GM18502 (cell line): ENCODE measurements at regions not wholly inside any gene's neighbourhood (a gene's known extent, or its start where the extent isn't known, plus 50 kb on each side); places are given as distances from the start of the nearest gene placed in this dataset.
A peak's percentile ranks its signal among the peaks of the same experiment; 100 is the strongest.
"Not testable (repeated sequence)": the region's sequence is repeated elsewhere in the genome, so short reads cannot be mapped to it uniquely, and the experiment has no call there.

Source experiments
- ATAC-seq: cut with Tn5 transposase; IDR thresholded peaks from one replicate; pipeline ENCODE4 v1.9.1; 2021; ENCODE audit warnings: mild to moderate bottlenecking; ENCODE audit not compliant: unreplicated experiment, poor library complexity

GRCh38 chr5:68071282-68071632 is 144.3 kb upstream of the PIK3R1 start:
- ATAC-seq, result no peak

- ATAC-seq, result peak; percentile 96
Observed at GRCh38 chr5:68070591-68071281, 144.8 kb upstream of the PIK3R1 start.

- ATAC-seq, result no peak
Observed at GRCh38 chr5:68067976-68068603, 147.5 kb upstream of the PIK3R1 start.

GRCh38 chr5:68067291-68067690 is 148.3 kb upstream of the PIK3R1 start:
- no peak for ATAC-seq

GRCh38 chr5:68066277-68066955 is 149.1 kb upstream of the PIK3R1 start:
- ATAC-seq, result no peak

DNA sequence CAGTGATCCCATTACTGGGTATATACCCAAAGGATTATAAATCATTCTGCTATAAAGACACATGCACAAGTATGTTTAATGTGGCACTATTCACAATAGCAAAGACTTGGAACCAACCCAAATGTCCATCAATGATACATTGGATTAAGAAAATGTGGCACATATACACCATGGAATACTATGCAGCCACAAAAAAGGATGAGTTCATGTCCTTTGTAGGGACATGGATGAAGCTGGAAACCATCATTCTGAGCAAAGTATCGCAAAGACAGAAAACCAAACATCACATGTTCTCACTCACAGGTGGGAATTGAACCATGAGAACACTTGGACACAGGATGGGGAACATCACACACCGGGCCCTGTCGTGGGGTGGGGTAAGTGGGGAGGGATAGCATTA is 150.2 kb upstream of the PIK3R1 start:
- ATAC-seq, result not testable (repeated sequence)

GRCh38 chr5:68060382-68060781 is 155.2 kb upstream of the PIK3R1 start:
- no peak for ATAC-seq

- ATAC-seq, result no peak
Observed at GRCh38 chr5:68057191-68057590, 158.4 kb upstream of the PIK3R1 start.

- ATAC-seq, result no peak
Observed at GRCh38 chr5:68055686-68056085, 159.9 kb upstream of the PIK3R1 start.

DNA sequence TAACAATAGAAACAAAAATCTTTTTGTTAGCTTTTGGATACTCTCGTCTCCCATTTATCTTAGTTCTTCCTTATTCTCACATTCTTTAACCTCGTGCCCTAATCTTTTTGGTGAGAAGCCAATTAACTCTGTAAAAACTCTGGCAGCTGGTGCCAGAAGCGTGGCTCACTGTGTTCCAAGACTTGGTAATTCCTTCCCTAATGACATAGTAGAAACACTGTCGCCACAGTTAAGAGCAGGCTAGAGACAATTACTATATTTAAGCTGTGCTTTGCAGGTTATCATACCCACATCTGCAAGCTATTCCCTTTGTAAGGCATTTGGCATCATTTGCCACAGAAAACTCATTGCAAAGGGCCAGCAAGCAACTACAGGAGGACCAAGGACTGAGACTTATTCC is 160.9 kb upstream of the PIK3R1 start:
- ATAC-seq, result no peak

DNA sequence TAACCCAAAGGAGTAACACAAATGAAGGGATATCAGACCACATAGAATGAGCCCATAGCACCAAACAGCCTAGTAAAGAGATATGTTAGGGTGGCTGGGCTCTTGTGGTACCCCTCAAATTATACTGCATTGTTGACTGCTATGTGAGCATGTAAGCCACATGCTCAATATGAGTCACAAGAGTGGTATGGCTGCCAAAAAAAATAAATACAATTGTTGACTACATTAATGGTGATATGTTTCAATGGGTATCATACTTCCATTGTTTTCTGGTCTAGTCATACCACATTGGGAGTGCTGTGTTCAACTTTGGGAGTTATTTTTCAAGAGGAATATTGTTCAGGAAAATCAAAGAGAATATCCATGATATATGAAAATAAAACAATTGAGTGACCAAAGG is 162.4 kb upstream of the PIK3R1 start:
- ATAC-seq, result no peak

DNA sequence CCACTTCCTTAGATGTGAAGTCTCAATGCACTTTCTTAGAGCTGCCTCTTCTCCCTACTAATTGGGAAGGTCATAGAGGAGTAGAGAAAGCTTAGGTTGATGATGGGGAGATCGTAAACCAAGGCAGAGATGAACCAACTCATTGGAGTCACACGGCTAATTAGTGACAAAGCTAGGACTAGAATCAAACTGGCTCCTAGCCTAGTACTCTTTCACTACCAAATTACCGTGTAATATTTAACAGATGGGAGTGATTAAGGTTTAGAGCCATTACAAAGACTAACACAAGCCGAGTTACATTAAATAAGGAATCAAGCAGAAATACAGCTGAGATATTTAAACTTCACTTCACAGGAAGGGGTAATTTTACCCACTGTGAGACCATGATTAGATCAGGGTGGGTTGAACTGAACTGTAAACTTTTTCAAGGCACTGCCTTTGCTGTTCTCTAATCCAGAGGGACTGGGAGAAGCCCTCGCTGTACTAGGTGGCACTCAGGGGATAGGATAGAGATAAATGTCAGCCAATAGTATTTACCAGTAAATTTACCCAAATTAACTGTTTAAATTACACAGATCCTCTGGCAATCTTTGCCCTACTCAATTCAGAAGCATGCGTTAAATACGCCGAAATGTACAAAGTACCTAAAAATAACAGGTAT is 166.4 kb upstream of the PIK3R1 start:
- ATAC-seq, result no peak

GRCh38 chr5:68048516-68048915 is 167.0 kb upstream of the PIK3R1 start:
- ATAC-seq, result no peak

- ATAC-seq, result not testable (repeated sequence)
Observed at GRCh38 chr5:68048054-68048453, 167.5 kb upstream of the PIK3R1 start.

GRCh38 chr5:68047035-68047434 is 168.5 kb upstream of the PIK3R1 start:
- no peak for ATAC-seq

GRCh38 chr5:68046445-68046844 is 169.1 kb upstream of the PIK3R1 start:
- no peak for ATAC-seq

DNA sequence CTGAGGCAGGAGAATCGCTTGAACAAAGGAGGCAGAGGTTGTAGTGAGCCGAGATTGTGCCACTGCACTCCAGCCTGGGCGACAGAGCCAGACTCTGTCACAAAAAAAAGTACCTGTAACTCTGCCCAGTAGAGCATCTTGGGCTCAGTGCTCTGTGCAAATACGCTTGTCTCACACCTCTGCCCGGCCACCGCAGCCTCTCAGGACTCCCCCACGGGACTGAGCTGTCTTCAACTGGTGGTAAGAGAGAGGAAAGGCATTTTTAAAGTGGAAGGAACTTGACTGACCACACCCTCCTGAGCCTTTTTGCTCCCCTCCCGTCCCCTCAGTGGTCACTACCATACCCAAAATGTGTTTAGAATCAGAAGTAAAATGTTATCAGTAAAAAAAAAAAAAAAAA is 174.3 kb upstream of the PIK3R1 start:
- ATAC-seq, result peak; percentile 94

- ATAC-seq, result no peak
Observed at GRCh38 chr5:68037546-68037945, 178.0 kb upstream of the PIK3R1 start.

GRCh38 chr5:68033961-68034571 is 181.5 kb upstream of the PIK3R1 start:
- ATAC-seq, result no peak

GRCh38 chr5:68033029-68033428 is 182.5 kb upstream of the PIK3R1 start:
- no peak for ATAC-seq
